Endothelial cell of umbilical vein (primary cell): ENCODE measurements at regions not wholly inside any gene's neighbourhood (a gene's known extent, or its start where the extent isn't known, plus 50 kb on each side); places are given as distances from the start of the nearest gene placed in this dataset.

Source experiments
- BruUV-seq: library from RNA; stranded (reverse); fragments of 400-500 nt; replicated peaks from 2 replicates; lab custom pipeline; 2021; lab: Mats Ljungman, UMichigan
- CTCF ChIA-PET: fragments of 300-600, 350-600 bp; sonication (Branson Sonifier 250); formaldehyde crosslinking; loops from one replicate; lab custom pipeline; 2021; ENCODE audit warnings: antibody characterized with exemption, inconsistent platforms; lab: Charles Lee
- POLR2A ChIA-PET: fragments of 300-600, 350-600 bp; sonication (Branson Sonifier 250); formaldehyde crosslinking; loops from one replicate; lab custom pipeline; 2021; ENCODE audit warnings: antibody characterized with exemption, inconsistent platforms; lab: Charles Lee
- DNase-seq: peaks from one replicate; pipeline ENCODE4 v3.0.0-alpha.2; 2011; ENCODE audit warnings: low read depth, low spot score
- FAIRE-seq: peaks from 2 replicates; lab custom pipeline; 2011; peaks lifted over from hg19 to GRCh38; lab: Jason Lieb, UNC
- H2AFZ ChIP-seq: 2 replicates; pipeline ENCODE4 v1.6.0; 2012; ENCODE audit warnings: low read depth, low read length, control low read depth, inconsistent platforms
- H3K27ac ChIP-seq: 2 replicates; pipeline ENCODE4 v1.5.1; 2011; ENCODE audit warnings: low read depth, mild to moderate bottlenecking, control low read depth, low read length, moderate library complexity; ENCODE audit not compliant: insufficient read depth
- H3K27me3 ChIP-seq, 2 experiments: 2 replicates each; pipeline versions ENCODE4 v1.6.0 to v1.6.1; 2011; ENCODE audit warnings: low read length in 2 of 2, mixed read lengths in 1 of 2; ENCODE audit not compliant: control insufficient read depth in 2 of 2, insufficient read depth in 2 of 2
- H3K36me3 ChIP-seq, 2 experiments: 2 replicates in 1 of 2; 3 replicates in 1 of 2; pipeline ENCODE4 v1.5.1; 2011; ENCODE audit warnings: low read length in 2 of 2, mild to moderate bottlenecking in 1 of 2, moderate library complexity in 1 of 2; ENCODE audit not compliant: control insufficient read depth in 2 of 2, insufficient read depth in 2 of 2; ENCODE audit errors: extremely low read depth in 1 of 2
- H3K4me1 ChIP-seq: 3 replicates; pipeline ENCODE4 v1.5.1; 2011; ENCODE audit warnings: mild to moderate bottlenecking, low read length; ENCODE audit not compliant: control insufficient read depth, insufficient read depth; ENCODE audit errors: extremely low read depth
- H3K4me2 ChIP-seq: 2 replicates; pipeline ENCODE4 v1.6.1; 2011; ENCODE audit warnings: low read length, control low read depth, mixed read lengths; ENCODE audit not compliant: insufficient read depth
- H3K4me3 ChIP-seq, 3 experiments: fragments of 200-600 bp in 1 of 3; sonication (generic), shearing (Covaris generic) in 1 of 3; replicated peaks in 1 of 3; 2 replicates each; pipeline ENCODE4 v1.5.1; 2011 to 2016; ENCODE audit warnings: control low read depth in 3 of 3, low read length in 3 of 3, mild to moderate bottlenecking in 2 of 3, inconsistent platforms in 1 of 3, low read depth in 1 of 3, moderate library complexity in 1 of 3; ENCODE audit not compliant: insufficient read depth in 1 of 3
- H3K79me2 ChIP-seq: 2 replicates; pipeline ENCODE4 v1.6.0; 2012; ENCODE audit warnings: low read length, inconsistent platforms; ENCODE audit not compliant: control insufficient read depth, insufficient read depth
- H3K9ac ChIP-seq: replicated peaks from 2 replicates; pipeline ENCODE3; 2011; ENCODE audit warnings: low read length, control low read depth; ENCODE audit not compliant: insufficient read depth; ENCODE audit errors: extremely low read depth
- H3K9me1 ChIP-seq: replicated peaks from 3 replicates; pipeline ENCODE4 v1.6.0; 2011; ENCODE audit warnings: mild to moderate bottlenecking, low read length; ENCODE audit not compliant: control insufficient read depth, insufficient read depth; ENCODE audit errors: extremely low read depth
- H3K9me3 ChIP-seq: replicated peaks from 2 replicates; pipeline ENCODE4 v1.5.1; 2012; ENCODE audit warnings: low read length, inconsistent platforms; ENCODE audit not compliant: control insufficient read depth, insufficient read depth
- H4K20me1 ChIP-seq: replicated peaks from 2 replicates; pipeline ENCODE3; 2011; ENCODE audit warnings: mild to moderate bottlenecking, low read length; ENCODE audit not compliant: control insufficient read depth, insufficient read depth; ENCODE audit errors: extremely low read depth
- EZH2 ChIP-seq: IDR thresholded peaks from 2 replicates; pipeline ENCODE4 v1.6.1; 2012; ENCODE audit warnings: borderline replicate concordance, low read depth, mild to moderate bottlenecking, moderate library complexity, low read length, inconsistent platforms; ENCODE audit not compliant: severe bottlenecking
- FOS ChIP-seq: IDR thresholded peaks from 2 replicates; pipeline ENCODE4 v1.6.1; 2011; ENCODE audit warnings: mild to moderate bottlenecking, low read length, moderate library complexity, borderline replicate concordance; ENCODE audit not compliant: insufficient read depth
- GATA2 ChIP-seq: IDR thresholded peaks from 2 replicates; pipeline ENCODE4 v1.7.0; 2011; ENCODE audit warnings: low read depth, mild to moderate bottlenecking, moderate library complexity, mixed read lengths, low read length; ENCODE audit not compliant: insufficient read length, insufficient read depth
- JUN ChIP-seq: IDR thresholded peaks from 2 replicates; pipeline ENCODE4 v1.6.1; 2011; ENCODE audit warnings: borderline replicate concordance, low read depth; ENCODE audit not compliant: insufficient read length, insufficient read depth
- MYC ChIP-seq: IDR thresholded peaks from one replicate; pipeline ENCODE4 v1.6.1; 2011; ENCODE audit warnings: mild to moderate bottlenecking, low read depth, low read length
- POLR2A ChIP-seq: IDR thresholded peaks from 2 replicates; pipeline ENCODE4 v1.6.1; 2012; ENCODE audit warnings: low read depth, mild to moderate bottlenecking, control low read depth, low read length
- POLR2AphosphoS5 ChIP-seq: IDR thresholded peaks from 2 replicates; pipeline ENCODE4 v1.6.1; 2012; ENCODE audit warnings: low read depth, mild to moderate bottlenecking, control low read depth, low read length, moderate library complexity; ENCODE audit not compliant: insufficient read depth
- dilution Hi-C: fragments of 300-500 bp; cut with MboI; formaldehyde crosslinking; loops from one replicate; pipeline ENCODE4 v1.15.0; 2019; ENCODE audit warnings: low sequenced_read_pairs; ENCODE audit not compliant: extremely low pct_ligation_motif_present
- intact Hi-C: fragments of 100-400 bp; cut with micrococcal nuclease; formaldehyde crosslinking; loops from one replicate; pipeline ENCODE4 v1.10.0; 2022
- TF ChIP-seq, protein P1 (sequence below): IDR thresholded peaks from 2 replicates; pipeline ENCODE4 v1.6.1; 2011; ENCODE audit not compliant: insufficient read depth, insufficient read length
- TF ChIP-seq, protein P2 (sequence below), 2 donors: IDR thresholded peaks; 1 replicate in 1 of 2; 2 replicates in 1 of 2; pipeline ENCODE4 v1.5.1; 2011; ENCODE audit warnings: low read length in 2 of 2, mild to moderate bottlenecking in 2 of 2, moderate library complexity in 2 of 2, control low read depth in 1 of 2, inconsistent platforms in 1 of 2, low read depth in 1 of 2; ENCODE audit not compliant: insufficient read depth in 1 of 2; ENCODE audit errors: extremely low read depth in 1 of 2

DNA sequence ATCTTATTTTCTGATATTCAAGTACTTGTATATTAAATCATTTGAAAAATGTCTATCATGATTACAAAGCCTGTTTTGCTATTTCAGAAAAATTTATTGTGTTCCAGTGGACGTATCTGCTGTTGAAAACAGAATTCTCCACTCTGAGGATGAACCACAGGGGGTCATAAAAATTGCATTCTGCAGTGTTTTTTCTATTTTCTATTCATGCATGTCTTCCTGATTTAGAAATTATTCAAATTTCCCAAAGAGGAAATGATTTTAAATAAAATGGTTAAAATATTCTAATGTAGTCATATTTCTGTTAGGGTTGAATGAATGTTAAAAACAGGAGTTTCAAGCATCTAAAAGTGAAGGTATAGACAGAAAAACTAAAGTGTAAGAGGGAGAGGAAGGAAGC lies 111.5 kb upstream of the ANKRD55 start:
- Histone ChIP-seq H3K9me3 (no peaks in the 10 kb centered on the region), H3K36me3 (no peaks in the 10 kb centered on the region), H3K9me1 (no peaks in the 10 kb centered on the region), H3K79me2 (no peaks in the 10 kb centered on the region), H4K20me1 (no peaks in the 10 kb centered on the region), H3K9ac (no peak overlapping the region), H3K27me3 (no peaks in the 10 kb centered on the region), H3K4me3 (no peak overlapping the region), H3K4me2 (no peak overlapping the region), H3K27ac (no peak overlapping the region), H3K4me1 (peaks cover 26% of the 10 kb centered on the region), H2AFZ (no peak overlapping the region)
- POLR2A ChIA-PET = no interaction called here
- DNase-seq = no peak
- CTCF ChIA-PET = no interaction called here
- TF ChIP-seq, protein P1, sequence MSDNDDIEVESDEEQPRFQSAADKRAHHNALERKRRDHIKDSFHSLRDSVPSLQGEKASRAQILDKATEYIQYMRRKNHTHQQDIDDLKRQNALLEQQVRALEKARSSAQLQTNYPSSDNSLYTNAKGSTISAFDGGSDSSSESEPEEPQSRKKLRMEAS = no peak
- TF ChIP-seq JUN (no peak), FOS (no peak), POLR2AphosphoS5 (no peak), GATA2 (no peak), POLR2A (no peak), MYC (no peak), EZH2 (no peak)
- TF ChIP-seq, protein P2, sequence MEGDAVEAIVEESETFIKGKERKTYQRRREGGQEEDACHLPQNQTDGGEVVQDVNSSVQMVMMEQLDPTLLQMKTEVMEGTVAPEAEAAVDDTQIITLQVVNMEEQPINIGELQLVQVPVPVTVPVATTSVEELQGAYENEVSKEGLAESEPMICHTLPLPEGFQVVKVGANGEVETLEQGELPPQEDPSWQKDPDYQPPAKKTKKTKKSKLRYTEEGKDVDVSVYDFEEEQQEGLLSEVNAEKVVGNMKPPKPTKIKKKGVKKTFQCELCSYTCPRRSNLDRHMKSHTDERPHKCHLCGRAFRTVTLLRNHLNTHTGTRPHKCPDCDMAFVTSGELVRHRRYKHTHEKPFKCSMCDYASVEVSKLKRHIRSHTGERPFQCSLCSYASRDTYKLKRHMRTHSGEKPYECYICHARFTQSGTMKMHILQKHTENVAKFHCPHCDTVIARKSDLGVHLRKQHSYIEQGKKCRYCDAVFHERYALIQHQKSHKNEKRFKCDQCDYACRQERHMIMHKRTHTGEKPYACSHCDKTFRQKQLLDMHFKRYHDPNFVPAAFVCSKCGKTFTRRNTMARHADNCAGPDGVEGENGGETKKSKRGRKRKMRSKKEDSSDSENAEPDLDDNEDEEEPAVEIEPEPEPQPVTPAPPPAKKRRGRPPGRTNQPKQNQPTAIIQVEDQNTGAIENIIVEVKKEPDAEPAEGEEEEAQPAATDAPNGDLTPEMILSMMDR (IDR thresholded peaks at IDR 0.05; ENCODE audit: extremely low read depth in 1 of 2, insufficient read depth in 1 of 2, low read depth in 1 of 2, low read length in 2 of 2) = no peak
- intact Hi-C loops = no loop called here
- BruUV-seq = no TSS peak
- dilution Hi-C loops = no loop called here
- FAIRE-seq = no peak
